ENCODE measurements at regions not wholly inside any gene's neighbourhood (a gene's known extent, or its start where the extent isn't known, plus 50 kb on each side); places are given as distances from the start of the nearest gene placed in this dataset.

DNA sequence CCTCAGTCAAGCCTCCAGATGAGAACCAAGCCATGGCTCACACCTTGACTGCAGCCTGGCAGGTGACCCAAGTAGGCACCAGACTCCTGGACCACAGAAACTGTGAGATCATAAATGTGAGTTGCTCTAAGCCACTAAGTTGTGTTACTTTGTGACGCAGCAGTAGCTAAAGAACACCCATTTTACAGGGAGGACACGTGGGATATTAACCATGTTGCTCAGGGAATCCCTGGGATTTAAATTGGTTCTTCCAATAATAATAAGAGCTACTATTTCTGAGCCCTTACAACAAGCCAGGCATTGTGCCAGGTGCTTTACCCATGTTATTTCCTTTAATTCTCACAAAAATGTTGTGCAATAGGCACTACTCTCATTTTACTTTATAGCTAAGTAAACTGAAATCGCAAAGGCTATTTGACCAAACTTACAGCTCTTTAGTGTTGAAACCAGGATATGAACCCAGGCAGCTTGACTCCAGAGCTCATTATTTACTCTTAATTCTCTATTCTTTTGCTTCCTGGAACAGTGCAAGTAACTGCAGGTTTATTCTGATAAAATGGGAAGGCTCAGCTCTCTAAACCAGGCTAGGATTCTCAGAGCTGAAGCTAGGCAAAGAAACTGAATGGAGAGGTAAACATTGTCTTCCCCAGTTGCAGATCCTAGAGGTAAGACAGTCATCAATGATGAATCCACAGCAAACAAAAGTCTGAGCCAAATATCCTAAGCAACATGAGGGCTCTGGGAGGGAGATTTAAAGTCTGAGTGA lies 294.4 kb downstream of the KBTBD8 start:
- DNase-seq (ENCODE audit: low spot score), result no peak
- H3K27ac Mint-ChIP-seq (ENCODE audit: unreplicated experiment), result no peak overlapping the region
- peaks cover 2% of the 10 kb centered on the region for H3K27me3 Mint-ChIP-seq (ENCODE audit: unreplicated experiment)
- no peaks in the 10 kb centered on the region for H3K4me1 Mint-ChIP-seq (ENCODE audit: unreplicated experiment)
- no peaks in the 10 kb centered on the region for H3K36me3 Mint-ChIP-seq (ENCODE audit: low read depth, unreplicated experiment)
- H3K9me3 Mint-ChIP-seq (ENCODE audit: unreplicated experiment), result no peaks in the 10 kb centered on the region
- no peak overlapping the region for H3K4me3 Mint-ChIP-seq (ENCODE audit: unreplicated experiment)
- TF ChIP-seq, protein P1, sequence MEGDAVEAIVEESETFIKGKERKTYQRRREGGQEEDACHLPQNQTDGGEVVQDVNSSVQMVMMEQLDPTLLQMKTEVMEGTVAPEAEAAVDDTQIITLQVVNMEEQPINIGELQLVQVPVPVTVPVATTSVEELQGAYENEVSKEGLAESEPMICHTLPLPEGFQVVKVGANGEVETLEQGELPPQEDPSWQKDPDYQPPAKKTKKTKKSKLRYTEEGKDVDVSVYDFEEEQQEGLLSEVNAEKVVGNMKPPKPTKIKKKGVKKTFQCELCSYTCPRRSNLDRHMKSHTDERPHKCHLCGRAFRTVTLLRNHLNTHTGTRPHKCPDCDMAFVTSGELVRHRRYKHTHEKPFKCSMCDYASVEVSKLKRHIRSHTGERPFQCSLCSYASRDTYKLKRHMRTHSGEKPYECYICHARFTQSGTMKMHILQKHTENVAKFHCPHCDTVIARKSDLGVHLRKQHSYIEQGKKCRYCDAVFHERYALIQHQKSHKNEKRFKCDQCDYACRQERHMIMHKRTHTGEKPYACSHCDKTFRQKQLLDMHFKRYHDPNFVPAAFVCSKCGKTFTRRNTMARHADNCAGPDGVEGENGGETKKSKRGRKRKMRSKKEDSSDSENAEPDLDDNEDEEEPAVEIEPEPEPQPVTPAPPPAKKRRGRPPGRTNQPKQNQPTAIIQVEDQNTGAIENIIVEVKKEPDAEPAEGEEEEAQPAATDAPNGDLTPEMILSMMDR (IDR thresholded peaks at IDR 0.05; ENCODE audit: unreplicated experiment), result no peak

DNA sequence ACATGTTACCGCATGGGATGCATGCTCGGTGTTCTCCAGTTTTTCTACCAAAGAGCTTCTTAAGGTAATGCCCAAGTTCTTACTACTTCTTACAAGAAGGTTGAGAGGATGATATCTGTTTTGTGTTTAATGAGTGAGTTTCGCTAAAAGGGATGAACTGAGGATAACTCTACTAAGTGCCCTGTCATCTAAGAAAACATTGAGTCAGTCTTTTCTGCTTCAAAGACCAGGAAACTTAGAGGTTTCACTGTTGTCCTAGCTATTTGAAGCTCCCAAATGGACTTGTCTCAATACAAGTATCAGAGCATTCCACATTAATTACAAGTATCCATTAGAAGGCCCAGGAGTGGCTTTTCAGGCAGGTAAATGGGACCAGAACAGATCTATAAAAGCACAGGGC lies 296.2 kb downstream of the KBTBD8 start:
- H3K36me3 Mint-ChIP-seq (ENCODE audit: low read depth, unreplicated experiment), result no peaks in the 10 kb centered on the region
- no peaks in the 10 kb centered on the region for H3K9me3 Mint-ChIP-seq (ENCODE audit: unreplicated experiment)
- no peak for DNase-seq (ENCODE audit: low spot score)
- no peaks in the 10 kb centered on the region for H3K4me1 Mint-ChIP-seq (ENCODE audit: unreplicated experiment)
- TF ChIP-seq, protein P1 (IDR thresholded peaks at IDR 0.05; ENCODE audit: unreplicated experiment), result no peak
- H3K27ac Mint-ChIP-seq (ENCODE audit: unreplicated experiment), result no peak overlapping the region
- peaks cover 2% of the 10 kb centered on the region for H3K27me3 Mint-ChIP-seq (ENCODE audit: unreplicated experiment)
- no peak overlapping the region for H3K4me3 Mint-ChIP-seq (ENCODE audit: unreplicated experiment)

DNA sequence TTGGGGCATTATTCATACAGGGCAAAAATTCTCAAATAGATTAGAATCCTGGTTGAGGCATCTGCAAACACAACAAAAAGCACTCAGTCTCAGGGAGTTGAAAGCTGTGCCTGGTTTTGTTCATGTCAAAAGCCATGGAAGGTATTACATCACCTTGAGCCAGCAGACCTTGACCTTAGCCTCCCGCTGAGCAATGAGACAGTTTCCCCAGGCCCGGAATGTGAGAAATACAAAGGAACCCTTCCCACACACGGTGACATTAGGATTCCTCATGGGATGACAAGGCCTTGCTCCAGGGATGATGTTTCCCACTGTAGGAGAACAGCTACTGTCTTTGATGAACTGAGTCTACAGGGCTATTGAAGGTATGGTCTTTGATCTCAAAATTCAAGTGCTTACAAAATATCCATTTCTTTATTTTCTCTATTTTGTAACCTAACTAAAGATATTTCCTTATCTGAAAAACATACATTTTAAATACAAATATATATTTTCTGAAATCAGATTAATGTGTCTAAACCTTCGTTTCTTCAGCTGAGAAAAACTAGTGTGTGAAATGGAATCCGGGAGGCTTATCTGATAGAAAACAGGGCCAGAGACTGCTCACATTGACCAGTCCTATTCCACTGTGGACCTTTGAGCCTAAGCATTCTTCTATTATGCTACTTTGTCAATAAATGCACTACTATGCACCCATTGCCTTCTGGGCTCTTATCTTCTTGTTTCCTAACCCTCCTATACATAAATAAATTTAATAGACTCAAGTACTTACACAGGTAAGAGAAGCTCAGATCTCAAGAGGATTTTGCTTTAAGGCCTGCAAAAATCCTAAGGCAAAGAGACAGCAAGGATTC lies 298.2 kb downstream of the KBTBD8 start:
- Mint-ChIP-seq H3K27me3 (ENCODE audit: unreplicated experiment) (no peaks in the 10 kb centered on the region), H3K9me3 (ENCODE audit: unreplicated experiment) (no peaks in the 10 kb centered on the region), H3K36me3 (ENCODE audit: low read depth, unreplicated experiment) (no peaks in the 10 kb centered on the region), H3K4me3 (ENCODE audit: unreplicated experiment) (no peak overlapping the region), H3K27ac (ENCODE audit: unreplicated experiment) (no peak overlapping the region), H3K4me1 (ENCODE audit: unreplicated experiment) (no peaks in the 10 kb centered on the region)
- TF ChIP-seq, protein P1 (IDR thresholded peaks at IDR 0.05; ENCODE audit: unreplicated experiment), result no peak
- DNase-seq (ENCODE audit: low spot score), result no peak

- no peak for DNase-seq (ENCODE audit: low spot score)
- no peak overlapping the region for H3K27ac Mint-ChIP-seq (ENCODE audit: unreplicated experiment)
- no peaks in the 10 kb centered on the region for H3K36me3 Mint-ChIP-seq (ENCODE audit: low read depth, unreplicated experiment)
- H3K4me1 Mint-ChIP-seq (ENCODE audit: unreplicated experiment), result no peaks in the 10 kb centered on the region
- no peak overlapping the region for H3K4me3 Mint-ChIP-seq (ENCODE audit: unreplicated experiment)
- H3K27me3 Mint-ChIP-seq (ENCODE audit: unreplicated experiment), result no peaks in the 10 kb centered on the region
- no peaks in the 10 kb centered on the region for H3K9me3 Mint-ChIP-seq (ENCODE audit: unreplicated experiment)
- TF ChIP-seq, protein P1 (IDR thresholded peaks at IDR 0.05; ENCODE audit: unreplicated experiment), result no peak
Observed at GRCh38 chr3:67297715-67298475, 299.8 kb downstream of the KBTBD8 start.

All from endothelial cell (in vitro differentiated cells).